Esophagus squamous epithelium (tissue), 4 donors: ENCODE measurements at regions not wholly inside any gene's neighbourhood (a gene's known extent, or its start where the extent isn't known, plus 50 kb on each side); places are given as distances from the start of the nearest gene placed in this dataset.

Source experiments
- POLR2A ChIP-seq, 4 donors: fragments of 450-650 bp; IDR thresholded peaks; one replicate each; pipeline ENCODE4 v1.6.1; 2017; ENCODE audit warnings: antibody characterized with exemption in 4 of 4, mild to moderate bottlenecking in 4 of 4, moderate library complexity in 3 of 4
- TF ChIP-seq, protein P1 (sequence below), 6 experiments: fragments of 450-650 bp in 4 of 6; fragments of 200-600 bp in 2 of 6; sonication (generic) in 2 of 6; IDR thresholded peaks; one replicate each; pipeline ENCODE4 v1.5.1; 2016 to 2019; ENCODE audit warnings: antibody characterized with exemption in 6 of 6, mild to moderate bottlenecking in 4 of 6, moderate library complexity in 4 of 6

DNA sequence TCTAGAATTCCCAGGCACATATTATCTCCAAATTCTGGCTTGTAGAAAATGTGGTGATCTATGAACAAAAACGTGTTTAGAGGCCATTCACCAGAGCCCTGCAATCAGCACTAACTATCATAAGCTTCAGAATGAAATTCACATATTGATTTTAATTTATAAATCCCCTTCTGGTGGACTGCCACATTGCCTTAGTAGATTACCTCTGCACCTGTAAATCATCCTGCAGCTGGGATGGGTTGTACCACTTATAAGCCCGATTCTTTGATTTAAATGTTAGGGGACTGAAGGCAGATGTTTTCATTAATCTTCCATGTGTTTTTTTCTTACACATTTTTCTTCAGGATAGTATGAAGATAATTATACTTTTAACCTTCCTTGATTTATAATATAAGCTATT, 140.7 kb upstream of the PTPRD start:
- TF ChIP-seq, protein P1, sequence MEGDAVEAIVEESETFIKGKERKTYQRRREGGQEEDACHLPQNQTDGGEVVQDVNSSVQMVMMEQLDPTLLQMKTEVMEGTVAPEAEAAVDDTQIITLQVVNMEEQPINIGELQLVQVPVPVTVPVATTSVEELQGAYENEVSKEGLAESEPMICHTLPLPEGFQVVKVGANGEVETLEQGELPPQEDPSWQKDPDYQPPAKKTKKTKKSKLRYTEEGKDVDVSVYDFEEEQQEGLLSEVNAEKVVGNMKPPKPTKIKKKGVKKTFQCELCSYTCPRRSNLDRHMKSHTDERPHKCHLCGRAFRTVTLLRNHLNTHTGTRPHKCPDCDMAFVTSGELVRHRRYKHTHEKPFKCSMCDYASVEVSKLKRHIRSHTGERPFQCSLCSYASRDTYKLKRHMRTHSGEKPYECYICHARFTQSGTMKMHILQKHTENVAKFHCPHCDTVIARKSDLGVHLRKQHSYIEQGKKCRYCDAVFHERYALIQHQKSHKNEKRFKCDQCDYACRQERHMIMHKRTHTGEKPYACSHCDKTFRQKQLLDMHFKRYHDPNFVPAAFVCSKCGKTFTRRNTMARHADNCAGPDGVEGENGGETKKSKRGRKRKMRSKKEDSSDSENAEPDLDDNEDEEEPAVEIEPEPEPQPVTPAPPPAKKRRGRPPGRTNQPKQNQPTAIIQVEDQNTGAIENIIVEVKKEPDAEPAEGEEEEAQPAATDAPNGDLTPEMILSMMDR (IDR thresholded peaks at IDR 0.05), result no peak
- no peak for TF ChIP-seq POLR2A (IDR thresholded peaks at IDR 0.05)
